Natural killer cell (primary cell): ENCODE measurements at regions not wholly inside any gene's neighbourhood (a gene's known extent, or its start where the extent isn't known, plus 50 kb on each side); places are given as distances from the start of the nearest gene placed in this dataset.

Experiments
- ATAC-seq, 3 donors: fragments of 150-1000 bp in 2 of 3; fragments of 200-7000 bp in 1 of 3; cut with Tn5 transposase; 1 replicate in 1 of 3; 2 replicates in 2 of 3; pipeline ENCODE4 v1.10.0; 2021; ENCODE audit warnings: mild to moderate bottlenecking in 2 of 3, moderate library complexity in 2 of 3
- DNase-seq, 2 donors: peaks; one replicate each; pipeline versions ENCODE4 v3.0.0 to v3.0.0-alpha.2; 2013 to 2021; ENCODE audit warnings: mixed read lengths in 1 of 2
- H3K27ac ChIP-seq: one replicate; pipeline ENCODE4 v1.5.1; 2013; ENCODE audit warnings: mild to moderate bottlenecking, low read length
- H3K27me3 ChIP-seq: one replicate; pipeline ENCODE4 v1.6.1; 2013; ENCODE audit warnings: low read length; ENCODE audit not compliant: control insufficient read depth, insufficient read depth
- H3K36me3 ChIP-seq: one replicate; pipeline ENCODE4 v1.6.1; 2013; ENCODE audit warnings: low read length; ENCODE audit not compliant: control insufficient read depth, insufficient read depth
- H3K4me1 ChIP-seq: one replicate; pipeline ENCODE4 v1.6.1; 2013; ENCODE audit warnings: low read length; ENCODE audit not compliant: control insufficient read depth, insufficient read depth
- H3K4me3 ChIP-seq: one replicate; pipeline ENCODE4 v1.5.1; 2013; ENCODE audit warnings: low read length
- H3K9me3 ChIP-seq: one replicate; pipeline ENCODE4 v1.6.1; 2013; ENCODE audit warnings: low read length; ENCODE audit not compliant: control insufficient read depth, insufficient read depth
- H3K27ac Mint-ChIP-seq, 2 donors: one replicate each; pipeline ENCODE4 v1.8.0; 2022; ENCODE audit warnings: mild to moderate bottlenecking in 2 of 2, mixed read lengths in 2 of 2, moderate library complexity in 1 of 2
- H3K27me3 Mint-ChIP-seq, 2 donors: one replicate each; pipeline ENCODE4 v1.8.0; 2022; ENCODE audit warnings: low read depth in 2 of 2, mixed read lengths in 2 of 2
- H3K36me3 Mint-ChIP-seq: one replicate; pipeline ENCODE4 v1.8.0; 2022; ENCODE audit warnings: mixed read lengths
- H3K4me1 Mint-ChIP-seq, 2 donors: one replicate each; pipeline ENCODE4 v1.8.0; 2022; ENCODE audit warnings: mixed read lengths in 2 of 2
- H3K4me3 Mint-ChIP-seq: one replicate; pipeline ENCODE4 v1.8.0; 2022; ENCODE audit warnings: mild to moderate bottlenecking, moderate library complexity, mixed read lengths
- H3K9me3 Mint-ChIP-seq, 2 donors: one replicate each; pipeline ENCODE4 v1.8.0; 2022; ENCODE audit warnings: mixed read lengths in 2 of 2
- WGBS: methylation state at CpG from one replicate; pipeline ENCODE4 v1.1.7; 2013; ENCODE audit warnings: missing lambda C conversion rate; ENCODE audit not compliant: insufficient coverage; 5-methylcytosine and 5-hydroxymethylcytosine counted together
- intact Hi-C: fragments of 100-400 bp; cut with micrococcal nuclease; formaldehyde crosslinking; loops from one replicate; pipeline ENCODE4 v1.14.2; 2022
- TF ChIP-seq, protein P1 (sequence below): fragments of 200-600 bp; IDR thresholded peaks from one replicate; pipeline ENCODE4 v1.8.0; 2022; ENCODE audit warnings: antibody characterized with exemption

DNA sequence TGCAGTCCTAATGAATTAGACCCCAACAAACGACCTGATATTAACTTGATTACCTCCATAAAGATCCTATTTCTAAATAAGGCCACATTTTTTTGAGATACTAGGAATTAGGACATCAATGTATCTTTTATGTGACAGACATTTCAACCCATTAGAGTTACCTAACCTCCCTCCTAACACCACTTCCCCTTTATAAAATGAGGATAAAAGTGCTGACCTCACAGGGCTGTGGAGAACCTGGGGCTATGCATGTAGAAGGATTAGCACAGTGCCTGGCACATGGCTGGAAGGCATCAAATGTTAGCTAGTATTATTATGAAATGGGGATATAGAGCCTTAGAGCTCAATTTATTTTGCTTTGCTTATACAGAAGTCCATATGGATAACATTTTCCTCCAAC lies 53.5 kb upstream of the LRRN1 start:
- no peaks in the 10 kb centered on the region for H3K27me3 ChIP-seq
- intact Hi-C loops = no loop called here
- H3K9me3 ChIP-seq = no peaks in the 10 kb centered on the region
- Mint-ChIP-seq H3K4me1 (no peaks in the 10 kb centered on the region), H3K9me3 (no peaks in the 10 kb centered on the region), H3K36me3 (no peaks in the 10 kb centered on the region), H3K27me3 (peaks cover 0 to 3% of the 10 kb centered on the region in 2 donors), H3K27ac (no peak overlapping the region), H3K4me3 (no peak overlapping the region)
- no peaks in the 10 kb centered on the region for H3K36me3 ChIP-seq
- H3K4me1 ChIP-seq = no peaks in the 10 kb centered on the region
- TF ChIP-seq, protein P1, sequence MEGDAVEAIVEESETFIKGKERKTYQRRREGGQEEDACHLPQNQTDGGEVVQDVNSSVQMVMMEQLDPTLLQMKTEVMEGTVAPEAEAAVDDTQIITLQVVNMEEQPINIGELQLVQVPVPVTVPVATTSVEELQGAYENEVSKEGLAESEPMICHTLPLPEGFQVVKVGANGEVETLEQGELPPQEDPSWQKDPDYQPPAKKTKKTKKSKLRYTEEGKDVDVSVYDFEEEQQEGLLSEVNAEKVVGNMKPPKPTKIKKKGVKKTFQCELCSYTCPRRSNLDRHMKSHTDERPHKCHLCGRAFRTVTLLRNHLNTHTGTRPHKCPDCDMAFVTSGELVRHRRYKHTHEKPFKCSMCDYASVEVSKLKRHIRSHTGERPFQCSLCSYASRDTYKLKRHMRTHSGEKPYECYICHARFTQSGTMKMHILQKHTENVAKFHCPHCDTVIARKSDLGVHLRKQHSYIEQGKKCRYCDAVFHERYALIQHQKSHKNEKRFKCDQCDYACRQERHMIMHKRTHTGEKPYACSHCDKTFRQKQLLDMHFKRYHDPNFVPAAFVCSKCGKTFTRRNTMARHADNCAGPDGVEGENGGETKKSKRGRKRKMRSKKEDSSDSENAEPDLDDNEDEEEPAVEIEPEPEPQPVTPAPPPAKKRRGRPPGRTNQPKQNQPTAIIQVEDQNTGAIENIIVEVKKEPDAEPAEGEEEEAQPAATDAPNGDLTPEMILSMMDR = no peak
- H3K27ac ChIP-seq = no peak overlapping the region
- no peak overlapping the region for H3K4me3 ChIP-seq
- WGBS = no CpG with 5 or more reads among the region's 1 CpG
- DNase-seq (no peak), ATAC-seq (no peak)

DNA sequence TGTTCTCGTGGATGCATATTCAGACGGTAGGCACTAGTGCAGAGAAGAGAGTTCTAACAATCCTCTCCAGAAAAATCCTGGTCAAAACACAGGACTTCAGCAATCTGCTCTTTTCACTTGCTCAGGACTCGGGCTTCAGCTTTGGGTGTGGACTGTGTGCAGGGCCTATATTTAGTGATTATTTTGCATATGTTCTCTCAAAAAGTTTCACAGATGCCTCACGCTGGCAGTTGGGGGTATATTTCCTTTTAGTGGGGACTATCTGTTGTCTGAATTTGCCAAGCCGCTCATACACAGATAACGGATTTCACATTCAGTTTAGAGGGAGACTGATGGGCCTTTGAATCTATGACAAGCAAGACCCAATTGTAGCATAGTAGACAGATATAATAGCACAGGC lies 54.4 kb upstream of the LRRN1 start:
- no peaks in the 10 kb centered on the region for H3K9me3 ChIP-seq
- WGBS = 88% methylated on average over 6 of the region's 6 CpGs
- H3K36me3 Mint-ChIP-seq = no peaks in the 10 kb centered on the region
- DNase-seq = no peak
- no peaks in the 10 kb centered on the region for H3K4me1 Mint-ChIP-seq
- TF ChIP-seq, protein P1 = no peak
- intact Hi-C loops = no loop called here
- H3K27me3 ChIP-seq = no peaks in the 10 kb centered on the region
- H3K27me3 Mint-ChIP-seq = peaks cover 0 to 3% of the 10 kb centered on the region in 2 donors
- H3K4me1 ChIP-seq = no peaks in the 10 kb centered on the region
- H3K9me3 Mint-ChIP-seq = no peaks in the 10 kb centered on the region
- no peak overlapping the region for H3K27ac Mint-ChIP-seq
- no peaks in the 10 kb centered on the region for H3K36me3 ChIP-seq
- no peak overlapping the region for H3K27ac ChIP-seq
- H3K4me3 Mint-ChIP-seq = no peak overlapping the region
- no peak overlapping the region for H3K4me3 ChIP-seq
- no peak for ATAC-seq

DNA sequence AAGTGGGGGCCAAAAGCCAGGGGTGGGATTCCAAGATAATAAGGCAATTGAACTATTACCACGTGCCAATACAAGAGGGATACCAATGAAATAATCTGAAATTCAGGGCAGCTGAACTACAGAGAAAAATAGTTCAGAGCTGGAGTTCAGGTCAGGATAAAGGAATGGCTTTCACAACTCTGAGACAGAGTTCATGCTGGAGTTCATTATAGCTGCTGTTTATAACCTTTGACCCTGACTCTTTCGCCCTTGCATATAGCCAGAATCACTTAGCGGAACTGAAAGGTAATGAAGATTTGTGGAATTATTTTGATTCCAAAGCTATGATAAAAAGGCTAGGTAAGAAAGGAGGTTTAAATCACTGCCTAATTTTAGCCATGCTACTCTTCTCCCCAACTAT lies 55.5 kb upstream of the LRRN1 start:
- Mint-ChIP-seq H3K9me3 (no peaks in the 10 kb centered on the region), H3K4me1 (no peaks in the 10 kb centered on the region), H3K36me3 (no peaks in the 10 kb centered on the region), H3K27ac (no peak overlapping the region), H3K4me3 (no peak overlapping the region), H3K27me3 (peaks cover 0 to 2% of the 10 kb centered on the region in 2 donors)
- no peak for ATAC-seq
- DNase-seq = no peak
- intact Hi-C loops = no loop called here
- no peaks in the 10 kb centered on the region for H3K27me3 ChIP-seq
- WGBS = 91% methylated on average over 3 of the region's 3 CpGs
- H3K4me1 ChIP-seq = no peaks in the 10 kb centered on the region
- TF ChIP-seq, protein P1 = no peak
- no peaks in the 10 kb centered on the region for H3K36me3 ChIP-seq
- H3K9me3 ChIP-seq = no peaks in the 10 kb centered on the region
- no peak overlapping the region for H3K27ac ChIP-seq
- H3K4me3 ChIP-seq = no peak overlapping the region

DNA sequence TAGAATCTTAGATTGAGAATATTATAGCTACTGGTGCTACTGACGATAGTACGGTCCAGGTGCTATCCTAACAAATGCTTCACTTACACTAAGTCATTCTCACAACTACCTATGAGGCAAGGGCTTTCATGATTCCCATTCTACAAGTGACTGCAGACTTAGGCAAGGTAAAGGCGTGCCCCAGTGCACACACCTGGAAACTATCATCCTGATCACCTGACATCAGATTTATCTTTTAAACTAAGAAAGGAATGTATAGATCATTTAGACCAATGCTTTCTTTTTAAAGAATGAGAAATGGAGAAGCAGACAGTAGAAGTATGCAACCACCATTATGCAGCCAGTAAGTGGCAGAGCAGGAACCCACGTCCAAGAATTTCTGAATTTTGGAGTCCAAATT lies 59.2 kb upstream of the LRRN1 start:
- no peak overlapping the region for H3K4me3 Mint-ChIP-seq
- no peaks in the 10 kb centered on the region for H3K36me3 Mint-ChIP-seq
- TF ChIP-seq, protein P1 = no peak
- 93% methylated on average over 4 of the region's 4 CpGs for WGBS
- no peaks in the 10 kb centered on the region for H3K27me3 Mint-ChIP-seq
- DNase-seq = no peak
- no peaks in the 10 kb centered on the region for H3K9me3 Mint-ChIP-seq
- ATAC-seq = no peak
- Histone ChIP-seq H3K9me3 (no peaks in the 10 kb centered on the region), H3K27me3 (no peaks in the 10 kb centered on the region), H3K4me3 (no peak overlapping the region), H3K4me1 (no peaks in the 10 kb centered on the region), H3K36me3 (no peaks in the 10 kb centered on the region), H3K27ac (no peak overlapping the region)
- no peaks in the 10 kb centered on the region for H3K4me1 Mint-ChIP-seq
- intact Hi-C loops = no loop called here
- no peak overlapping the region for H3K27ac Mint-ChIP-seq
